CD4-positive, alpha-beta T cell treated with Interleukin-17A for 1 hour (primary cell): ENCODE measurements at regions not wholly inside any gene's neighbourhood (a gene's known extent, or its start where the extent isn't known, plus 50 kb on each side); places are given as distances from the start of the nearest gene placed in this dataset.
"Not testable (repeated sequence)": the region's sequence is repeated elsewhere in the genome, so short reads cannot be mapped to it uniquely, and the experiment has no call there.

Experiments used
- DNase-seq: peaks from one replicate; pipeline ENCODE4 v3.0.0-alpha.2; 2020

DNA sequence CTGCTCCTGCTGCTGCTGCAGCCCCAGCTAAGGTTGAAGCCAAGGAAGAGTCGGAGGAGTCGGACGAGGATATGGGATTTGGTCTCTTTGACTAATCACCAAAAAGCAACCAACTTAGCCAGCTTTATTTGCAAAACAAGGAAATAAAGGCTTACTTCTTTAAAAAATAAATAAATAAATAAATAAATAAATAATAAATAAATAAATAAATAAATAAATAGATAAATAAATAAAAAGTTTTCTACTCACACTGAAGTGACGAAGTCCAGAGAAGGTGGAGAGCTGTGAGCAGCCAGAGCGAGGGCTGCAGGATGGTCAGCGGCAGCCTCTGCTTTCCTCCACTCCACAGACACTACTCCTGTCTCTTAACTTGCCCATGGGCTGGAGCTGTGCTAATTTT, 105.6 kb upstream of the ATL2 start:
- not testable (repeated sequence) for DNase-seq

DNA sequence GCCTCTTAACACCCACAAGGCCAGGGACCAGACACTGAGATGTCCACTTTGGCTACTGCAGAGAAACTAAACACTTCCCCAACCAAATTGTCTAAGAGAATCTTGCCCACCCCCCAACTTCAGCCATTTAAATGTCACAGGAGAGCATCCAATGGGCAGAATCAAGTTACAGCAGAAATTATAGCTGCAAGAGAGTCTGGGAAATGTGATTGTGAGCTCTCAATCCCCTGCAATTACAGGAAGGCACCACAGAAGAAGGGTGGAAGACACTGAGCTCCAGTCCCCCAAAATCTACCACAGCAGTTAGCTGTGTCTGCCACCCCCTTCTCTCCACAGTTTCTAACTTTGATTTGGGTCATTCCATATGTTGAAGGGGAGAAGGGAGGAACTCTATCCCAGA, 103.5 kb upstream of the ATL2 start:
- no peak for DNase-seq

DNA sequence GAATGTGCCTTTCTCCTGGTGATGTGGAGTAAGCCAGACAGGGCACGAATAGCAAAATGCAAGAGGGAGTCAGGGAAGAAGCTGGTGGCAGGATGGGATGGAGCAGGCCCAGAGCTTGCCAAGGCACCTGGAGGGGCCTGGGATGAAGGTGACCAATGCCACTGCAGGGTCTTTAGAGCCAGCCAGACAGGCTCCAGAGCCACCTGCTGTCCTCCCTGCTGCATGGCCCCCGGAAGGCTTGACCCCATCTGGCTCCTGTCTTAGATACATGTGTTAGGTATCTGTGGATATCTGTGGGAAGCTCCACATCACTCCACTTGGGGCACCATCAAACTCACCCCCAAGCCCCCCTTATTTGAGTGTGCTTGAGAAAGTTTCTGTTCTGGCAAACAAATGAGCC, 99.9 kb upstream of the ATL2 start:
- no peak for DNase-seq

DNA sequence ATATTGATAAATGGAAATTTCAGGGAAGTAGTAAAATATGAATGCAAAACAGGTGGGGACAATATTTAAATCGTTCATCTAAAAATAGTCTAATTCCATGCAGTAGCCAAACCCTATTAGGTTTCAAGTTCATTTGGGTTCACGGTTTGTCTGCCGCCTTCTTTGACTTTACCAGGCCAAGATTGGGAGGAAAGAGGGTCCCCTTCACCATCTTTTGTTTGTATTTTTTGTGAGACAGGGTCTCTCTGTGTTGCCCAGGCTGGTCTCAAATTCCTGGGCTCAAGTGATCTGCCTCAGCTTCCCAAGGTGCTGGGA, 98.5 kb upstream of the ATL2 start:
- no peak for DNase-seq

DNA sequence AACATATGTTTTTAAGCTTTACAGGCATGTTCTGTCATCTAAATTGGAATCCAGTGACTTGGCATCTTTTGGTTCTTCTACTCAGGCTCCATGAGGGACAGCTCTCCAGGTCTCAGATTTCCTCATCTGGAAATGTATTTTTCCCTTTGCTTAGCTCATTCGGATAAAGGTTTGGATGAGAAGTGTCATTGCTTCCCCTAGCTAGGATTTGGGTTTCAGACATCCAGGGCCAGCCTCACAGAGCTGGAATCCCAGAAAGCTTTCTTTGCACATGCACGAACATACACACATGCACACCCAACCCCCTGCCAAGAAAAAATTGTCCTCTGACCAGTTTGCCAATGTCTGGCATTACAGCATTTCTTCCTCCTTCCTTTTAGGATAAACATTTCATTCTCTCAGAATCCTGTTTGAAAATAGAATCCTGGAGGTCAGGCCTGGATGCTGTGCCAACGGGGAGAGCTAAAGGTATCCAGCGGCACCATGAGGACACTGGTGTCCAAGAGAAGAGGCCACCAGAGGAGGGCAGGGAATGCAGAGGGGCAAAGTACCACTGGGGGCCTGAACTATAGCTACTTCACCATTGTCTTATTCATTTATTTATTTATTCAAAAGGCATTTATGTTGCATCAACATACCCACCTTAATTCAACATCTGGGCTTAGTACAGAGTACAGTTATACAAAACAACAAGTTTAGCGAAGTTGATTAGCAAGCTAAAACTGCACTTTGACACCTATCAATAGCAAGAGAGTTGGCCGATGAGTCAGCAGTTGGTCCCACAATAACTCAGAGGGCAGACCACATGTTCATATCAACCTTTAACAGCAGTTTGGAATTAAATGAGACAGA, 97.9 kb upstream of the ATL2 start:
- DNase-seq, result no peak

DNA sequence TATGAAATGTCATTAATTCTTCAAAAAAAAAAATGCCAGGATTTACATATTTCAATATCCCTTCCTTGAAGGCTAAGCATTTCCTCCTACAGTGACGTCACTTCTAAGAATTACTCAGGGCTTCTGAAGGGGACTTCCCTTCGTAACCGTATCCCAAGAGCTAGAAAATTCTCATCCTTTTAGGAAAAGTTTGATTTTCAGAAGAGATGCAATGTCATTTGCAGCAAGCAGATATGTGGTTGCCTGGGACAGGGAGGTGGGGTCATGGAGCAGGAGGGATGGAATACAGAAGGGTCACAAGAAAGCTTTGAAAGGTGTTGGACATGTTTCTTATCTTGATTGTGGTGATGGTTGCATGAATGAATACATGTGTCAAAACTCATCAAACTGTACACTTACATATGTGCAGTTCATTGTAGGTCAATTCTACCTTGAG, 97.0 kb upstream of the ATL2 start:
- DNase-seq, result no peak

DNA sequence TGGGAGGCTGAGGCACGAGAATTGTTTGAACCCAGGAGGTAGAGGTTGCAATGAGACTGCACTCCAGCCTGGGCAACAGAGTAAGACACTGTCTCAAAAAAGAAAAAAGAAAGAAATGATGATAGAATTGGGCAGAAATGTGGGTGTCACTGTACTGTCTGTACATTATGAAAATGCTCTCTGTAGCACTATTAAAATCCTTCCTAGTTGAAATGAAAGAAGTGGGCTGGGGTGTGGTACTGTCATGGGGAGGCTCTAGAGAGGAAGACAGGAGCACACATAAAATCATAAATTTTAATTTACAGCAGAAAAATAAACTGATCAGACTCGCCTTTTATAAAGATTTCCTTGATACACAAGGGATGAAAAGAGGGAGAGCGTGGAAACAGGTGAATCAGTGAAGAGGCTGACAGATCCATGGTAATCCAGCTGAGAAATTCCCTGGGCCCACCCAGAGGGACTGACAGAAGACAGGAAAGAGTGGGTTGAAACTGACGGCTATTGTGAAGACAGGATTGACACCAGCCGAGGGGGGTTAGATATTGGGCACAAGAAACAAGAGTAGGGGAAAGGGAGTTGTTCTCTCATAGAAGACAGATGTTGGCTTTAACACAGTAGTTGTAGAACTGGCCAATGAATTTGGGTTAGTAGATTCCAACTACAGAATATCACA, 96.4 kb upstream of the ATL2 start:
- no peak for DNase-seq

DNA sequence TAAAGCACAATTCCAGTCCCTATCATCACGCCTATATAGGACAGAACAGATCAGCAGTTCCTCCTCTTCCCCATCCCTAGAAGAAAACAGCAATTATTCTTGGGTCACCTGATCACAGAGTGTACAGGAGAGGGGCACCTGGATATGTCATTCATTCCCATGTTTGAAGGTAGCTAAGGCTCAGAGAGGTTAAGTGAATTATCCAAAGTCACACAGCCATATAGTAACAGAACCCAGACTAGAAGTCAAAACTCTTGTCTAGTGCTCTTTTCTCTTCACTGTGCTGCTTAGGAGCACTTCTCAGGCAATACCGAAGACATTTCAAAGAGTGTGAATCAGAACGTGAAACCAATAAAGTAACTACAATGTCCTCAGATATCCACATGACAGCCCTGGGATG, 93.0 kb upstream of the ATL2 start:
- no peak for DNase-seq

DNA sequence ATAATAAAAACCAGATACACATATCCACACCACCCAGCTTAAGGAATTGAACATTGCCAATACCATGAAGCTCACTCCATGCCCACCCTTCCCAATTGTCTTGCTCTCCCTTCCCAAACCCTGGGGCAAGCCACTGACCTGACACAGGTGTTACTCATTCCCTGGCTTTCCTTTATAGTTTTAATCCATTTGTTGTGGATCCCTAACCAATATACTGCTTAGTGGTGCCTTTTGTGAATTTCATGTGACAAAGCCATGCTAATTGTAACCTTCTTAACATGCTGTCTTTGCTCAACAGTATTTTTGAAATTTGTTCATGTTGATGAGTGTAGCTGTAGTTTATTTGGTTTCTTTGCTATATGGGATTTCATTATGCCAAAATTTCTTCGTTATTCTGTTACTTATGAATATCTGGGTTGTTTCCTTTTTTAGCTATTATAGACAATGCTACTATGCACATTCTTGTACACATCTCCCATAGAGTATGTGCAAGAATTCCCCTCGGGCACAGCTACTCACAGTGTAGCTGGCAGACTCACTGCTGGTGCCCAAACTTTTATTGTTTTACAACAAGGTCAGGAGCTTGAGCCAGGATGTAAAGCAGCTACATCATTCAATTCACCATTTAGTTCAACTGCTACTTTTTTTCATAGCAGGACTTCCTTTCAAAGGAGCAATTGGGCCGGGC, 90.8 kb upstream of the ATL2 start:
- DNase-seq, result no peak

DNA sequence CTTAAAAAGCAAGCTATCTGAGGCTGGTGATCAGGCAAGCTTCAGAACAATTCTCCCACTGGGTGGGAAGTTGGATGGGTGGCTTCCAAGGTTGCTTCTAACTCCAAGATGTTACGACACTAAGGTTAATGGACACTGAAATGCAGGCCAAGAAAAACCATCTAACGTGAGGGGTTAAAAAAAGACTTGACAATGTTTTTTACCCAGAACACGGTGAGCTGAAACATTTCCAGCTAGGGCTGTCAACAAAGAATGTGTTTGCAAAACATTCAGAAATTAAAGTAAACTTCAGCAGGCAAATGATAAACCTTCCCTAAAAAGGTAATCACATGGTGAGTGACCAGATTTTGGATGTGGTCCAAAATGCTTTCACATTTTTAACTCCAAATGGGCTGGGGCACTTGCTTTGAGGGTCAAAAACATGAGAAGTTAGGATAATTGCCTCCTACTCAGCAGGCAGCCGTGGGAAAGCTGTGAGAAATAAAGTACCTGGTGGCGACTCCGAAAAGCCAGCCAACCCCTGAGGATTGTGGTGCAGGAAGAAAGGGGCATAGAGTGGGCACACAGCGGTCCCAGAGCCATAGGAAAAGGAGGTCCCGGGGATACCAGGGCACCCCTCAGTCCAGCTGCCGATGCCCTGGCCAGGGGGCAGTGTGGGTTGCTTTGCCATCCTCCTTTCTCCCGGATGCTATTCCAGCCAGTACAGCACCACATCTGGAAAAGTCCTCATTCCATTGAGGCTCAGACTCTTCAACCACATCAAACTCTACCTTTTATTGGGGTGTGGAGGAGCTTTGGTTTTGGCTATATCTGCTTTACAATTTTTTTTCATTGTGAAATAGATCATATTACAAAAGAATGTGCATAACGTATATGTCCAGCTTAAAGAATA, 90.0 kb upstream of the ATL2 start:
- DNase-seq, result no peak

DNA sequence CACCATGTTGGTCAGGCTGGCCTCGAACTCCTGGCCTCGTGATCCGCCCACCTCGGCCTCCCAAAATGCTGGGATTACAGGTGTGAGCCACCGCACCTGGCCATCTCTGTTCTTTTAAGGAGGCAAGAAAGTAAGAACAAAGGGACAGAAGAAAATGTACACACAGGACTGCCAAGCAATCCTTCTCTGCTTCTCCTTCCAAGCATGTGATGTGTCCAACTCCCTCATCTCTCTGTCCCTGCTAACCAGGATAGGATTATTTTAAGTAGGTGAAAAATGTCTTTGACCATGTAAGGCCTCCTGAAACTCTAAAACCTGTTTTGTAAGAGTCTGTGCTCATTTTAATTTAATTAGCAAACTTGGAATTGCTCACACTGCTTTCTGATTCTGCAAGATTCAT, 89.3 kb upstream of the ATL2 start:
- no peak for DNase-seq

DNA sequence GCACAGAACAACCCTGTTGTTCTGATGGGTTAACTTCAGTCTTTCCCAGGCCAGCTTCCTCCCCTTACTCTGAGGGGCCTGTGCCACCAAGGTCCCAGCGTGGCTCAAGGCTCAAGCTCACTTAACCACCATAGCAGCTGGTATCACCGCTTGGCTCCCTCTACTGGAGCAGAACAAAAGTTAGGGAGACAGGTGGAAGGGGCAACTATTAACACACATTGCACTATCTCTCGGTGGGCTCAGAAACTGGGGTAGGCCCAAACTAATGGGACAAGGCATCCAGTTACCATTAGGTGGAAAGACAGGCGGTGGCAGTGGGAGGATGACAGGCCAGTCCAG, 88.7 kb upstream of the ATL2 start:
- DNase-seq, result peak; percentile 38

DNA sequence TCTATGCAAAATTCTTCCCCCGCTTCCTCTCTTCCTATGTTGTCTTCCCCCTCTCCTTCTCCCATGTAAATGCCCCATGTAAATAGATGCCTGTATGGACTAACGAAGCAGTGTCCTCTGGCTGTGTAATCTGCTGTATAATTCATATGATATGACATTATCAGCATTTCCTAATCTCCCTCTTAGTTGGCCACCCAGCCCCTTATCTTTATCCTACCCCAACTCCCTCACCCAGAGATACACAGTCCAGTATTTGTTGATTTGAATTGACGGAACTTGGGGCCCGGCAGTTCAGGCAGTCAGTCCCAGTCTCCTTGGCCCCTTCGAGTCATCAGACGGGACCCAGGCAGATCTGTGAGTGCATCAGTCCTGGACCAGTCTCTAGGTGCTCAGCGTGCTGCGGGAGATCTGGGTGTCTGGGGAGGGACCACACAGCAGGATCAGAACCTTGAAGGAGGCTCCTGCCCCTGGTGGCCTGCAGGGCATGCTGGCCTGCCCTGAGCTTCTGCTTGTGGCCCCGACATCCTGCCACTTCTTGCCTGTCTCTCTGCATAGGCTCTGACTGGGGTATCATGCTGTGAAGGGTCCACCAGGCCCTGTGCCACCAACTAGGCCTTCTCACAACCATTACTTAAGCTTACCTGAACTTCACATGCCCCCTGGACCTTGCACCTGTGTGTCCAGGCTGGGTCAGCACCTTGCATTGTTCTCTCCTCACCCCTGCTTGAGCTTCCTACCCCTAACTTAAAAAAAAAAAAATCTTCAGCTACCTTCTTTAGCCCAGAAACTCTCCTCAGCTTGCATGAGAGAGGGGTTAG, 88.1 kb upstream of the ATL2 start:
- no peak for DNase-seq

DNA sequence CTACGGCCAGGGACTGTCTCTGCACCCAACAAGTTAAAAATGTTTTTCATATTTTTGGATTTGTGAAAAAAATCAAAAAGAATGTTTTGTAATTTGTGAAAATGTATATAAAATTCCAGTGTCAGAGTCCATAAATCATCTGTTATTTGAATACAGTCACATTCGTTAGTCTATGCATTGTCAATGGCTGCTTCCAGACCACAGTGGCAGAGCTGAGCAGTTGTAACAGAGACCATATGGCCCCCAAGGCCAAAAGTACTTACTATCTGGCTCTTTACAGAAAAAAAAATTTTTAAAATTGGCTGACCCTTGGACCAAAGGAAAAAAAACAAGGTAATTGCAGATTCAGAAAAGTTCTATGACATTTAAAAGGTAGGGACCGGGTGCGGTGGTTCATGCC, 86.7 kb upstream of the ATL2 start:
- DNase-seq, result no peak

DNA sequence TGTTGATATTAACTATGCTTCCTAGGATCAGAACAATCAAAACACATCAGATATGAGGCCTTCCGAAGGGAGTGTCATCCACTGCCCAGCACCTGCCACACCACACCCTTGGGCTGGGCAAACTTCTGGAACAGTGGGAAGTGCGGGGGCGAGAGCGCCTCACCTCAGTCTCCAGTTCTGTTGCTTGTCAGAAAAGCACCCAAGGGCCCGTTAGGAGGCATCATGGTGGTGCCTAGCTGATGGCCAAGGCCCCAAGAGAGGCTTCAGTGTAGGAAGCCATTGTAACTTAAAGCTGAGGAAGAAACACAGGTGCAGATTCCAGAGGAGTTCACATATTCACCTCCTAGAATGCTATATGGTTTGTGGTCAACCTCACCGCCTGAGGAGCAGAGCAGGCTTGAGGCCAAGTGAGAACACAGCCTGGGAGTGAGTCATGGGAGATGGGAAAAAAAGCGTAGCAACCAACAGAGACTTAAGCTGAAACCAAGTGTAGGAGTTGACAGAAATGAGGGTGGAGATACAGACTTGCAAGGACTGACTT, 85.1 kb upstream of the ATL2 start:
- no peak for DNase-seq

DNA sequence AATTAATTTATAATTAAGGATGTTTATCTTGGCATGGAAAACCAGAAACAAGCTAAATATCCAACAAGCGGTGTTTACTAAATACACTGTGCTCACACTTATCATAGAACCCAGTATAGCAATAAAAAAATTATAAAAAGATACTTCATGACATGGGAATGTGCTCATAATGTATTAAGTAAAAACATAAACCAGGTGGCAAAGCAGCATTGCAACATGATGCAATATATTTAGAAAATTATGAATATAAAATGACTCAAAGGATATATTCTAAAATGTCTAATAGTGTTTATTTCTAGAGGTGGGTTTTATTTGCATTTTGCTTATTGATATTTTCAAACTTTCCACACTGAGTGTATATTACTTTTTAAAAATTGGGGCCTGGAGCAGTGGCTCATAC, 84.4 kb upstream of the ATL2 start:
- no peak for DNase-seq

DNA sequence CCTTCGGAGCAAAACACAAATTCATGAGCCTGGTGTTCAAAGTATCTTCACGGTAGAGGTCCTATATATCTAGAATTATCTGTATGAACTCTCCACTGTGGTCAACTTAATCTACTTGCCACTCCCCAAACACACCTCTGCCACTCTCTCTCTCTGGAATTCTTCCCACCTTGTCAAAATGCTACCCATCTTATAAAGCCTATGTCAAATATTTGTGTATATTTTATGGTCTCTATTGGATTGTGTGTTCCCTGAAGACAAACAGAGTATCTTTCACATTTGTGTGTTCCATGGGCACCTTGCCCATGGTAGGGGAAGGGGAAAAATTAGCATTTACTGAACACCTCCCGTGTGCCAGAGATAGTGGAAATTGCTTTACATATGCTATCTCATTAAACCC, 83.2 kb upstream of the ATL2 start:
- DNase-seq, result no peak

DNA sequence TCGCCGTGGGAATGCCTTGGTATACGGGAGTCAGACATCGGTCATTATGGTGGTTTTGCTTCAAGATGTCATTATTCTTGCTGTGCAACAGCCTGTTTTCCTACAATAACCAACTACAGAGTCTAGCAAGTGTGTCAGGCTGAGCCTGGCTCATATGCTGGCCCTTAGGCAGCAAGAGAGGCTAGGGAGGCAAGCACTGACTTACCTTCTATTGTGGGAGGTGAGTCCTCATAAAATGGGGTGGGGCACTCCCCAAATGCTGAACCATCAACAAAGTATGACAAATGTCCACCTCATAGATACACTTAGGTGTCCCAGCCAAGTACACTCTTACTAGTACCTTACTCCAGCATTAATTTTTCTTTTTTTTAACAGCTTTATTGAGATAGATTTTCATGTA, 77.0 kb upstream of the ATL2 start:
- DNase-seq, result no peak

DNA sequence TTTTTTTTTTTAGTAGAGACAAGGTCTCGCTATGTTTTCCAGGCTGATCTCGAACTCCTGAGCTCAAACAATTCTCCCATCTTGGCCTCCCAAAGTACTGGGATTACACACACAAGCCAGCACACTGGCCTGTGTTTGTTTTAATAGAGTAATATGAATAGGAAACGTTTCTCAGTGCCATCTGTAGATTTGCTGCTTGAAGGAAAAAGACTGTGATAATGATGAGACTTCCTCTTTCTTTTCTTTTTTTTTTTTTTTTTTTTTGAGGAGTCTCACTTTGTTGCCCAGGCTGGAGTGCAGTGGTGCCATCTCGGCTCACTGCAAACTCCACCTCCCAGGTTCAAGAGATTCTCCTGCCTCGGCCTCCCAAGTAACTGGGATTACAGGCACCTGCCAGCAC, 74.7 kb upstream of the ATL2 start:
- not testable (repeated sequence) for DNase-seq

DNA sequence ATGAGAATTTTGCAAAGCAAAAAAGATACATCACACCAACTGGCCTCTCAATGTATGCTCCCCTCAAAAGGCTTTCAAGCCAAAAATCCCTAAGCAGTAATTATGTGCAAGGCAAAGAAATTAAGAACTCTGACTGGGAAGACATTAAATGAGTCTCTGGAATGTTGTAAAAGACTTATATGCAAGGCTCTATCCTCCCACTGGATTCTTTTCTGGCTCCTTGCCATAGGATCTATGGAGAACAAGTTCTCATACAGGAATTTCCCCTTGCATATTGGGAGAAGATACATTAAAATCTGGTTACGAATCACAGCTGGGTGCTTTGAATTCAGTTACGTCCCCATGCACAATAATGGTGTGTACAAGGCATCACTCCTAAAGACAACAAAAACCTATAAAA, 73.4 kb upstream of the ATL2 start:
- no peak for DNase-seq

DNA sequence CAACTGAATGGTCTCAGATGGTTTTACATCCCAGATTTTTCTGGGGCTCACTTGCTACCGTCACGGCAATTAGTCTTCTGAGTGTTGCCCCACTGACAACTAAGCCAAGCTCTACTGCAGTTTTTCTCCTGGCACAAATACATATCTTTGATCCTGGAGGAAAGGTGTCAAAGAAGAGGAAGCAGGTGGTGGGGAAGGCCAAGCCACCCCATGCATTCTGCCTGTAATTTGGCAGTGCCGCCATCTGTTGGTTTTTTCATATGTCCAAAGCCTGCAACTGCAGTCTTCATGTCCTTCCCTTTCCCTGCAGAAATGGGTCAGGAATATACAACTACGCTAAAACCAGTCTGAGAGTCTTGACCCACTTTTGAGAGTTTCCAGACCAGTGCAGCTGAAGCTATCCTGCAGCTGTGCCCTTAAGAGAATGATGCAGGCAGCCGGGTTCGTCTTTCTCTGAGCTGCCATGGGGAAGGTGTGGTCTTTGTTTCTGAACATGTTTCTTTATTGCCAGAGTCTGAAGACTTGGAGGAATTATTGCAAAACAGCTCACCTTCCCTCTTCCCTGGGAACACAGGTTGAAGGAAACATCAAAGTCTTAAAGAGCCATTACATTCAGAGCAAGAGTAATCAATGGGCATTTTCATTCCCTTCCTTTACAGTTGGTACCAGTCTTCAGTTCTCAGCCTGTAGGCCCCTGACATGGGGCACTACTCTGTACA, 71.8 kb upstream of the ATL2 start:
- no peak for DNase-seq
